EH (cell line): ENCODE measurements at regions not wholly inside any gene's neighbourhood (a gene's known extent, or its start where the extent isn't known, plus 50 kb on each side); places are given as distances from the start of the nearest gene placed in this dataset.

Experiments used
- DNase-seq: peaks from one replicate; pipeline ENCODE4 v3.0.0-alpha.2; 2015; ENCODE audit warnings: low read depth

DNA sequence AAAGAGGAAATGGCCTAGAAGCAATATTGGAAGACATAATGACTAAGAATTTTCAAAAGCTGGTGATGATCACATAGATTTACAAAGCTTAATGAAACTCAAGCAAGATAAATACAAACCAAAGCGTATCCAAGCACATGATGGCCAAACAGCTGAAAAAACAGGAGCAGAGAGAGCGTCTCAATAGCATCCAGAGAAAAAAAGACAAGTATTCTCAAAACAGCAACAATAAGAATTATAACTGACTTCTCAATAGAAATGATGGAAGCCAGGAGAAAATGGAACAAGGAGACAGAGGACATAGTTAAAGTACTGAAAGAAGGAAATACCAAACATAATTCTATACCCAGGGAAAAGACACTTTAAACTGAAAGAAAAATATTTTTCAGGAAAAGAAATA is 437.2 kb upstream of the TNP1 start:
- no peak for DNase-seq

DNA sequence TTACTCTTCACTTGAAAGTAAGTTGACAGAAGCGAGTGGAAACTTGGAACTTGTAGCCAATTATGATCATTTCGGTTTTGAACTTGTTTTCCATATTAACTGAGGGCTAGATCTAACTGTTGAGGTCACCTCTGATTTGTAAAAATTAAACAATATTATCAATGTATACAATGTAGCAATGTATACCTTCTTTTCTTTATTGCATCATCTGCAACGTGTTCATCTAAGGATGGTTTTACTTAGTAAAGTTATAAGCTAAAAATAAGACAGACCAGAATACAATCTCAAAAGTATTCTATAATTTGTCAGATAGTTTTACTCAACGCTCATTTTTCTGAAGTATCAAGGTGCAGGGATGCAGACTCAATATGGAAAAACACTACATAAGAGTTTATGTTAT is 435.0 kb upstream of the TNP1 start:
- DNase-seq, result no peak

DNA sequence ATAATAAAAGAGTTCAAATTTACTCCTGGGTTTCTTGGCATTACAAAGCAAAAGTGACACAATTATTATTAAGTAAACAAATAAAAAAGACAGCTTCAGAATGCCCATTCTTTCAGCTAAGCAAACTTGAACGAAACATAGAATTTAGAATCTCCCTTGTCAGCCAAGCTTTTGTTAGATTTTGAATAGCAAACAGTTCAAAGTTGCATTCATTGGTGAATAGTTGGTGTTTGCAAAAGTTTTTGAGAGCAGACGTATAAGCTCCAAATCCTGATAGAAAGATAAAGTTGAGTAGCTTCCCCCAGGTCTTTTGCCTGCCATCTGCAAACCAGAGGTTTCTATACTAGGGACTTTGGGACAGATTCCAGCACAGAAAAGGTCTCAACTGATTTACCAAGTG is 434.3 kb upstream of the TNP1 start:
- no peak for DNase-seq

DNA sequence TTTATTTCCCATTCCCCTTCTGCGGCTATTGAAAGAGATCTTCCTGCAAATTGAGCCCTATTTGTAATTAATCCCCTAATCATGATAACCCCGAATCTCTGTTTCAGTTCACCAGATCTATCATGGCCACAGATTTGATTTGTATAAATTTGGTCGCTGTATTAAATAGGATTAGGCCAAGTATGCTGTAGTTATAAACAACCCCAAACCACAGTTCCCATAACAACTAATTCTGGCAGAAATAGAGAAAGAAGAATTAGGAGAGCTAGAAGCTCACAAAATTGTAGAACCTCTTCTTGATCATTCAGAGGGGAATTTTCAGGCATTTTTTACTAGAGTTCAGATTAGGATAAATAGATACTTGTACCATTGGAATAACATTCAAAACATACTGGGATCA is 433.7 kb upstream of the TNP1 start:
- DNase-seq, result no peak

DNA sequence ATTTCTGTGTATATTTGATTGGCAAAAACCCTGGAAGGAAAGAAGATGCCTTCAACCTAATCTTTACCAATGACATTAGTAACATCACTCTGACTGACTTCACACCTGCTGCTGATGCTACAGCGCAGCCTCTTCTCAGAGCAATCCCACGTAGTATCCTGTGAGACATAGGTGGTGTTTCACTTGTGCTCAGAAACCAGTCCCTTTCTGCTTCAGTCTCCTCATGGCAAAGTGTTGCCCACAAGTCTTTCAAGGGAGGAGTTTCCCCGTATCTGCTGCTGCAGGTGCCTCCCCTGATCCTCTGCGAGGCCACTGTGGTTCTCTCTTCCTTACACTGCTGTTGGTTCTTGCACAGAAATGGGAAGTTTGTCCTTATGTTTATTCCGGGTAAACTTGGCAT is 433.2 kb upstream of the TNP1 start:
- no peak for DNase-seq

DNA sequence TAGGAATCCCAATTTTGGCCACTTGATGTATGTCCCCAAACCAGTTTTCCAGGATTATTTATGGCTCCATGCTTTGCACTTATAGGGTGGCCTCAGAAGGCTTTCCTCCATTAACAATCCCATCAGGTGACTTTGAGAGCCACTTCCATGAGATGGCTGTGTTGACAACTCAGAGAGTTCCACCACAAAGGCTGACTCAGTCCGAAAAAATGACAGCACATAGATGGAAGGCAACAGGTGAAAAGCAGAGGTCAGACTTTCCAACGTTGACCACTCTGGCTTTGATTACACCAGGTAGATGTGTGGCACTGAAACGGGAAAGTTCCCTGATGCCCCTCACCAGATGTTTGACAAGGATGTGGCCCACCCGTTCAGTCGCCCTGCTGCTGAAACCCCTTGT is 431.4 kb upstream of the TNP1 start:
- no peak for DNase-seq

DNA sequence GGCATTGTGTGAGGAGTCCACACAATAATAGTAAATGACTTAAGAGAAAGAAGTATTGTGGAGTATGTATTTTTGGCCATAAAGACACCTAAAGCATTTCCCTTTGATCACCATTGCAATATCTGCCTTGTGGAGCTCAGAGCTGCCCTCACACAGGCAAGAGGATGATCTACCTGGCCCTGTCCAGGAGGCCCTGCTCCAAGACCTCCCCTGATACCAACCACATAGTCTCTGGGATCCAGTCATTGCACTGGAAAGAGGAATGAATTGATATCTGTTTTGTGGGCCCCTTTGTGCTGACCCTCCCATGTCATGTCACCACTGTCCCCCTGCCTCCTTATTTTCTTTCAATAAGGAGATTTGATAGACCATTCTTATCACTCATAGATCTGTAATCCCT is 430.6 kb upstream of the TNP1 start:
- DNase-seq, result no peak

DNA sequence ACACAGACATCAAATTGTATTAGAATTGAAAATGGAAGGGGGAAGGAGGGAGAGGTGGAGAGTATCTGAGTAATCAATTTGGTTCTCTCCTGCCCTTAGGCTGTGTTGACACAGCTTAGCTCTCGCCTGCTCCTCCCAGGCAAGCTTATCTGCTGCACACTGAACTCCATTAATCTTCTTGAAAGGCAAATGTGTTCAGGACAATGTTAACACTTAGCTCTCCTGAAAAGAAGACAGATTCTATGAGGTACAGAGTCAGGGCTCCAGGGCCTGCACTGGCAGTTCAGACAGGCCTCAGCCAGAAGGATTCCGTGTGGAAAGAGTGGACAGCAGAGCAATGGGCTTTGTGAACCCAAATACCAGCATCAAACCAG is 430.0 kb upstream of the TNP1 start:
- DNase-seq, result peak; percentile 66

DNA sequence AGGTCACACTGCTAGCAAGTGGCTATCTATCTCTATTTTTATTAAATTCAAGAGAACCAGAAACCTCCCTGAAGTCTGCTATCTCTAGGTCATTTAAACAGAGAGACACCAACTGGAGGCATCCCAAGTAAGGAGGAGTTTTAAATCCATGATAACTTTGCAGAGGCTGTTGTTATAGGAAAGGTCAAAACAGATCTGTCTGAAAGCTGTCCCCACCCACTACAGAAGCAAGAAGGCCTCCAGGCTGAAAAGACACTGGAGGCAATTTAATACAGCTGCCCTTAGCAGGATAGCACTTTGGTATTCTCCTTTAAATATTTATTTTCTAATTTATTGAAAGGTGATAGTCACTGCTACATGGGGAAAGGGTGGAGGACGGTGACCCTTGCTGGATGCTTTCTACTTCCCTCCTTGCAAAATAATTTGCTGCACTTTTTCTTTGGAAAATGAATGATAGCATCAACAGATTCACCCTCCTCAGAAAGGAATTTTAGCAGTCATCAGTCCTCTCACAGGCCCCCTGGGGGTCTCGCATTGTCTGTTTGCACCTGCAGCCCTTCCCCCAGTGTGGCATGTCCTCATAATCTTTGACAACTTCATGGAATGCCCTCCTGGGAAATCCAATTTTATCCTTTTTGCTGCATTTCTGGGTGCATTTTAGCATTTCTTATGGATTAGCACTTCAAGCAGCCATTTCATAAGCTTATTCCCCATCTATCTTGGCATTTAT is 429.5 kb upstream of the TNP1 start:
- DNase-seq, result no peak

DNA sequence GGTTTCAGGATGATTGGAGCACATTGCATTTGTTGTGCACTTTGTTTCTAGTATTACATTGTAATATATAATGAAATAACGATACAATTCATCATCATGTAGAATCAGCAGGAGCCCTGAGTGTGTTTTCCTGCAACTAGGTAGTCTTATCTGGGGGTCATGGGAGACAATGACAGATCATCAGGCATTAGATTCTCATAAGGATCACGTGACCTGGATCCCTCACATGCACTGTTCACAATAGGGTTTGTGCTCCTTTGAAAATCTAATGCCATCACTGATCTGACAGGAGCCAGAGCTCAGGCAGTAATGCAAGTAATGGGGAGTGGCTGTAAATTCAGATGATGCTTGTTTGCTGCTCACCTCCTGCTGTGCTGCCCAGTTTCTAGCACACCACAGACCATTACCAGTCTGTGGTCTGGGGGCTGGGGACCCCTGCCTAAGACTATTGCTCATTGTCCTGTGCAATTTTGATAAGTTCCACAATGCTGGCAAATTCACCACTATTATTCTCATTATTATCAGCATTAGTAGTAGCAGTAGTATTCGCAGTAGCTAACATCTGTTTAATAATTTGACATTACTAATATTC is 428.7 kb upstream of the TNP1 start:
- no peak for DNase-seq

DNA sequence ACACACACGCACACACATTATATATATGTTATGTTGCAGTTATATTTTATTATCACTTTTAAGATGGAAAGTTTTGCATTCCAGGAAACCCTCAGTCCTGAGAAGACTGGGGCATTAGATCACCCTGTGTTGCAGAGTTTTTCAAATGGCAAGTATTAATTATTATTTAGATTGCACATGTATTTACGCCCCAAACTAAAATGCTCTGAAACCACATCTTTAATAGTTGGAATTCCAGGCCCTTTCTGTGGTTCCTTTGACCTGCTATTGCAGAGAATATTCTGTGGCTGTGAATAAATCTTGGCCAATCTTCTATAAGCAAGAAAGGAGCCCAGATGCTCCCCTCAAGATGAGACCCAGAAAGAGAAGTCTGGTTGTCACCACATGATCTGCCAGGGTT is 427.0 kb upstream of the TNP1 start:
- peak; percentile 90 for DNase-seq

DNA sequence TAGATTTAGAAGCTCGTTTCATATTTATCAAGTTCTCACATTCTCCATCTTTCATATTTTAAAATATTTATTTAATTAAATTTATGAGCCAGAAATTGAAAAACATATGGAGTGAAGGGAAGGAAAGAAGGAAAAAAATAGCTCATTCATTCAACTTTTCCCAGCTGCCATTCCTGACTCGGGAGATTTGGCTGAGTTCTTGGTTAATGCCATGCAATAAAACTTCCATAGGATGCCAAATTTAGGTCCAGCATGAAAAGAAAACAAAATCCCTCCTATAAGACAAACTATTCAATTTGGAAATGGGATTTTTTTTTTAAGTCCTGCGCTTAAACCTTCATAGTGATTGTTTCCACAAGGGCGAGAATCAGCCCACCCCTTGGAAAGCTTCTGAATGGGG is 426.1 kb upstream of the TNP1 start:
- DNase-seq, result no peak

DNA sequence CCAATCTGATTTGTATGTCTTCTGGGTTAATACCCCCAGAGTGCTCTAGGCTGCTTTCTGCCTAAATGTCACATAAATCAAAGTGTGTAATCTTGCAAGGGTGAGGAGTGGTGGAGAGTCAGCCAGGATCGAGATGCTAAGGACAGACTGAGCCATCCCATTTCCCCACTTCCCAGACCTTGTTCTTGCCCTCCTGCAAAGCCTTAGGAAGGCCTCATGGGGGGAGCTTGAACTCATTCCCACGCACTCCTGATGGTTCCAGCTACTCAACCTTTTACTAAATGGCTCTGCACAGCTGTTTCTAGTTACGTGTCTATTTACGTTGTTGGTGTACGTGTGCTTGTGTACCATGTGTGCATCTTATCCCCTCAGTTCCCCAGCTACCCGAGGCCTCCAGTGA is 423.6 kb upstream of the TNP1 start:
- no peak for DNase-seq

DNA sequence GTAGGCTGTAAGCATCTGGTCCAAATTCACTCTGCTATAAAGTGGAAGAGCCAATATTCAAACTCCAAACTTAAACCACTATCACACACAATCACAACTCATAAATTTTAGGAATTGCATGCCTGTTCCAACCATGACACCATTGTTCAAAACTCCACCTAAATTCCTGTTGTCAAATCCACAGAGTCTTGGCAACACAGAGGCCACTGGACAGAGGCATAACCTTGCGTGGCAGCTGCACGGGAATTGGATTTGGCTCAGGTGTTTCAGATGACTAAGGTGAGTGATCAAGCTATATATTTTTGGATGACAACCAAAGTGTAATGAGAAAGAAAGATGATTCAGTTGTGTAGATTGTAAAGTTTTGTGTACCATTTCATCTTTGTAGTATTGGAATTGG is 422.7 kb upstream of the TNP1 start:
- peak; percentile 61 for DNase-seq

DNA sequence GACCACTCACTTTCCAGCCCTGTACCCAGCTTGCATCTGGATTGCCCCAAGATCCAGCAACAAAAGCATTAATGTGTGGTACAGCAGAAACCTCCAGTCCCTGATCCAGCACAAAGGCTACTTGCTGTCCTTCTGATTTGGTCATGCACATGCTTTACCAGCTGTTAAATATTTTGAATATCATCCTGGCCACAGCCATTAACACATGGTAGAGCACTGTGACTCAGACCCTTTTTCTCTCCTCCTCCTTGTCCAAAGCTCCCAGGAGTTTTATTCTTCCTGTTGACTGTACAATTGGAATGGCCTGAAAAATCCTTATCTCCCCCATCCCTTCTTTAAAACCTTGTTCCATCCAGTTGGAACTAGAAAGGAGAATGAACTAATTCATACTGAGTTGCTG is 419.7 kb upstream of the TNP1 start:
- peak; percentile 98 for DNase-seq

DNA sequence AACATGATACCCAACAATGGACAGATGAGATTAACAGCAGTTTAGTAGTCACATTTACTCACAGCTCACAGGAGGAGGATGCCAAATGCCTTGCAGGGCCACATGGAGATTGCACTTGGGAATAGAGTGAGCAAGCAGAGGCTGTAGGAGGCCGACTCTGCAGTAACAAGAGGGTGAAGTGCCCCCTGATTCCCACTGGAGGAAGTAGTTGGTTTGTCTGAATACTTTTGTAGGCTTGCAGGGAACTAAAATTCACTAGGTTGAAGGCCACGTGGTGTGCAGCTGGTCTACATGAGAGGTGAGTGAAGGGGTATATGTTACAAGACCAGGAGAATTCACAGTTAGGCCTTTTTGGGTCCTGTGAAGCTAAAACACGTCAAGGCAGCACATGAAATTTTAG is 419.3 kb upstream of the TNP1 start:
- DNase-seq, result peak; percentile 58

DNA sequence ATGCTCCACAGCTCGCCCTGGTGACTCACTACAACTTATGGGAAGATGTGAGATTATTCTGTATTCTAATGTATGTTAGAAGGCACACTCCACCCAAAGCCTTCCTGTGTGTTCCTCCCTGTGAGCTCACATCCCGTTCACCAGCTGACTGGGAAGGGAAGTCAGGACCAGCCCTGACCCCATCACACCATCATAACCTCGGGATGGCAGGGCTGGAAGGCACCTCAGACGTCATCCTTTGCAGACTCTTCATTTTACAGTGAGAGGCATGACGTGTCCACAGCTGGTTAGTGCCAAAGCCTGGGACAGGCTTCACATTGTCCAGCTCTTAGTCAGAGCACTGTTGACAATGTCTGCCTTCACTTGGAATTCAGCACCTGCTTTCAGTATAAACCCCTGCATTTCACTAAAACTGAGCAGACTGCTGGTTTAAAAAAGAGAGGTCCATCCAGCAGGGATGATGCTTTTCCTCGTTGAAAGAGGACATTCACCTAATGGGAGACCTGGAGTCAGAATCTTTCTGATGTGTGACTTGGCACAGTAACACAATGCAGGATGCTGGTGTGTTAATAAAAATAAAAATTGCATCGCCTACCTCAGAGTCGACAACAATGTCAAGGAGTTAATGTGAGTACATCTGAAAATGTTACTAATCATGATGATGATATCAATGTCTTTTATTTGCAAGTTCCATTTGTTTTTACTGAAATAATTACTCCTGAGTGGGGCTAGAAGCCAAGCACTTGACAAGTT is 418.0 kb upstream of the TNP1 start:
- DNase-seq, result peak; percentile 94

DNA sequence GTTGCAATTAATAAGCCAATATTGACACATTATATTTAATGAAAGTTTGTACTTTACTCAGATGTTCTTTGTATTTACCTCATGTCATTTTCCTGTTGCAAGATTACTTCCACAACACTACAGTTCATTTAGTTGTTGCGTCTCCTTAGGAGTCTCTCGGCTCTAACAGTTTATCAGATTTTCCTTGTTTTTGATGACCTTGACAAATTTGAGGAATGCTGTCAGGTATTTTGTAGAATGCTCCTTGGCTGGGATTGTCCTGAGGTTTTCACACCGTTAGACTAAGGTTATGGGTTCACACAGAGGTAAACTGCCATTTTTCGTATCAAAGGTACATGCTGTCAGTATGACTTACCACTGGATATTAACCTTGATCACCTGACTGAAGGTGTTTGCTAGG is 416.6 kb upstream of the TNP1 start:
- DNase-seq, result no peak

DNA sequence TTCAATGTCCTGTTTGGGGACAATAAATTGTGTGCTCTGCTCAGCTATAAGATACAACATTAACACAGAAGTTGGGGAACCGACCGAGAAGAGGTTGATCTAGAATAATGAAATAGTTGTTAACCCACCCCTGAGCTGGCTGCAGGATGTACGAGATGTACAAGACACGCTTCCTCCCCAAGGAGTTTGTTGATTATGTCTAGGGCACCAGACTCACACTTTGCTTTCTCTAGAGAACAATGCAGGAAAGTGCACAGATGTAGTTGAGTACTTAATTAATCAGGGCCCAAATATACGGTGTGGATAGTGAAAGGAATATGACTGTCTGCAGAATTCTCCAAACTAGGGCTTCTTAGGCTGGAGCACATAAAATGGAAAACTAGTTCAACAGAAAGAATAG is 415.2 kb upstream of the TNP1 start:
- no peak for DNase-seq

DNA sequence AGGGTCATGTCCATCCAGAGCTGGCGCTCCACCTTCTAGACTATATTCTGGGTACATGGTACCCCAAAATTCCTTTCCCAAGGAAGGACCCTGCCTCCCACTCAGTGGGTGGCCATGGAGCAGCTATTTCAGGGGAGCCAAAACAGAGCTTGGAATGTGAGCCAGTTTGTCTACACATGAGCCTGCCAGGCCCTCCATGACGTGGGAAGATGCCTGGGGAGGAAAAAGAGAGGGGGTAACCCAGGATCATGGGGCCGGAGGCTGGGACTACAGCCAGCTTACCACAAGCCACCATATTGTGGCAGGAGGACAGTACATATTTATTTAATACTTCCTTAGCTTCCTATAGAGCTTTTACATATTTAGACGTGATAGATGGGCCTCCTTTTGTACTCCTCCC is 414.7 kb upstream of the TNP1 start:
- DNase-seq, result no peak

DNA sequence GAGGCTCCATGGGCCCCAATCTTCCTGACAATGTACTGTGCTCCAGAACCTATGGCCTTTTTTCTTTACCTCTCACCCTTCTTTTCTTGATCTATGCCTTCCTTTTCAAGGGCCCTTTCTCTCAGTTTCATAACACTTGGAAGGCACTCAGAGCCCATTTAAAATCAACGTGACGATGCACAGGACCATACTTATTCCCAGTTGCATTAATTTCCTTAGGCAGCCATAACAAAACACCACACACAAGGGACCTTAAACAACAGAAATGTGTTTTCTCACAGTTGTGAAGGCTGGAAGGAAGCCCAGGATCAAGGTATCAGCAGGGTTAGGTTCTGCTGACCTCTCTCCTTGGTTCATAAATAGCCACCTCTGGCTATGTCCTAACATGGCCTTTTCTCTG is 414.0 kb upstream of the TNP1 start:
- DNase-seq, result no peak

DNA sequence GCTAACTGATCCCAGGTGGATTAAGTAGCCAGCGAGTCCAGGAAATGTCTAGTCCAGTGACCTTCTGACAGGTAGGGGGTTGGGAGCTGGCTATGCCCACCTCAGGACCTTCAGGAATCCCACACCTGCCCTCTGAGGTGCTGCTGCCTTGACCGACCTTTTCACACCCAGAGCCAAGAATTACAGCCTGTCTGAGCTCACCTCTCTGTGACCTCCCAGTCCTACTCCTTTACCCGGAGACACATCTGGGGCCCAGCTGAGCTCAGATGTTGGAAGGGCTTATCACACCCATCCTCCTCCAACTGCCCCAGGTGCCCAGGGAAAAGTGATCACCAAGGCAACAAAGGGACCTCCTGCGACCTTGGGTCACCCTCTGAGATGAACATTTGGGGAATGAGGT is 413.3 kb upstream of the TNP1 start:
- DNase-seq, result no peak

DNA sequence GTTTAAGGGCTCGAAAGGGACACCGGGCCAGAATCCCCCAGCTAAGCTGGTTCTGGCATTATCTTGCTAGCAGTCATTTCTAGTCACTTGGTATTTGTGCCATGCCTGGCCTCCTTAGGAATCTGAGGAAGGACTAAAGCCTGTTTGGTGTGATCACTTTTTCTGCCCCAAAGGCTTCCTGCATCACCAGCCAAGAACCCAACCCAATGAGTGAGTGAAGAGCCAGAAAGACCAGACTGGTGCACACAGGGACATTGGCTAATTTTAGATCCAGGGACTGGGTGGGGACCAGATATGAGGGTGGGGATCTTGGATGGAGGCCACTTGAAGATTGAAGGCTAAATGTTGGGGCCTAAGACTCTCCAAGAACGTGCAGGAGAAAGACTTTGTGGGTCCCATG is 411.9 kb upstream of the TNP1 start:
- DNase-seq, result no peak
